ENCODE measurements at regions not wholly inside any gene's neighbourhood (a gene's known extent, or its start where the extent isn't known, plus 50 kb on each side); places are given as distances from the start of the nearest gene placed in this dataset.

- H3K27me3 ChIP-seq (ENCODE audit: low read depth), result no peaks in the 10 kb centered on the region
- ATAC-seq (no peak), DNase-seq (no peak)
- intact Hi-C loops (cut with DNase I), result no loop called here
- H3K4me3 ChIP-seq, result no peak overlapping the region
- no peak overlapping the region for H3K27ac ChIP-seq
- no peaks in the 10 kb centered on the region for H3K9me3 ChIP-seq
- TF ChIP-seq CTCF (IDR thresholded peaks at IDR 0.05), result no peak
- no peaks in the 10 kb centered on the region for H3K4me1 ChIP-seq
- H3K36me3 ChIP-seq, result no peaks in the 10 kb centered on the region
These were observed 186.9 kb downstream of the GPAT3 start for GRCh38 chr4:83722730-83723269.

DNA sequence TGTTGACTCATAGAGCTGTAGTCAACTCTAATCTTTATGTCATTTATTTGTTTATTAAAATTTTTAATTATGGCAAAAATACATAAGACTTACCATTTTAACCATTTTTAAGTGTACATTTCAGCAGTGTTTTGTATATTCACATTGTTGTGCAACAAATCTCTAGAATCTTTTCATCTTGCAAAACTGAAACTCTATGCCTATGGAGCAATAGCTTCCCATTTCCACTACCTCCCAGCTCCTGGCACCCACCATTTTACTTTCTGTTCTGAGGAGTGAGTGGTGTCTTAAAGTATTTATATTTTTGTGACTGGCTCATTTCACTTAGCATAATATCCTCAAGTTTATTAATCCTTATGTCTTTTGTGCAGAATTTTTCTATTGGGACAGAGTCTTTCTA, 181.0 kb downstream of the GPAT3 start:
- intact Hi-C loops (cut with DNase I), result no loop called here
- no peak for ATAC-seq

GRCh38 chr4:83712890-83713289, 177.0 kb downstream of the GPAT3 start:
- DNase-seq, result no peak
- no peak for TF ChIP-seq CTCF (IDR thresholded peaks at IDR 0.05)
- Histone ChIP-seq H3K27ac (no peak overlapping the region), H3K36me3 (no peaks in the 10 kb centered on the region), H3K4me1 (no peaks in the 10 kb centered on the region), H3K4me3 (no peak overlapping the region), H3K9me3 (no peaks in the 10 kb centered on the region), H3K27me3 (ENCODE audit: low read depth) (no peaks in the 10 kb centered on the region)
- intact Hi-C loops (cut with DNase I), result no loop called here
- no peak for ATAC-seq

More for the DNA sequence above, 181.0 kb downstream of the GPAT3 start:
- H3K27ac ChIP-seq, result no peak overlapping the region
- no peak for TF ChIP-seq CTCF (IDR thresholded peaks at IDR 0.05)
- no peaks in the 10 kb centered on the region for H3K27me3 ChIP-seq (ENCODE audit: low read depth)
- no peak for DNase-seq
- H3K4me1 ChIP-seq, result no peaks in the 10 kb centered on the region
- no peaks in the 10 kb centered on the region for H3K9me3 ChIP-seq
- no peaks in the 10 kb centered on the region for H3K36me3 ChIP-seq
- H3K4me3 ChIP-seq, result no peak overlapping the region

DNA sequence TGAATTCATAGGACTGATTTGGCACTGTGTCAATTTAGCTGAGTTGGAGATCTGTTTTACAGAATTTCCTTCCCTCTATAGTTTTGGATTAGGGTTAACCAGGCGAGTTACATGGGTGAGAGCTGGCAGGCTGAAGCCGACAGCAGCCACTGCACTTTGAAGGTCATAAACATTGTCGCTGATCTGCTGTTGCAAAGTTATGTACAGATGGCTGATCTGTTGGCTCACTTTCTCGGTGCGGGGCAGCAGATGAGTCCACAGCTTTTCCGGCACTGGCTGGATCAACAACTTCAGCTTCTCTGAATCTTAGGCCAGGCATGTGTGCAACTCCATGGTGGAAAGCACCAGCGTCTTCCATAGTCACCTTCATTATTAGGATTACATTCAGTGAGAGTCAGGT, 173.7 kb downstream of the GPAT3 start:
- no peak for ATAC-seq
- TF ChIP-seq CTCF (IDR thresholded peaks at IDR 0.05), result no peak
- intact Hi-C loops (cut with DNase I), result no loop called here
- H3K36me3 ChIP-seq, result no peaks in the 10 kb centered on the region
- no peak overlapping the region for H3K4me3 ChIP-seq
- no peaks in the 10 kb centered on the region for H3K9me3 ChIP-seq
- no peaks in the 10 kb centered on the region for H3K27me3 ChIP-seq (ENCODE audit: low read depth)
- no peak for DNase-seq
- no peak overlapping the region for H3K27ac ChIP-seq
- no peaks in the 10 kb centered on the region for H3K4me1 ChIP-seq

DNA sequence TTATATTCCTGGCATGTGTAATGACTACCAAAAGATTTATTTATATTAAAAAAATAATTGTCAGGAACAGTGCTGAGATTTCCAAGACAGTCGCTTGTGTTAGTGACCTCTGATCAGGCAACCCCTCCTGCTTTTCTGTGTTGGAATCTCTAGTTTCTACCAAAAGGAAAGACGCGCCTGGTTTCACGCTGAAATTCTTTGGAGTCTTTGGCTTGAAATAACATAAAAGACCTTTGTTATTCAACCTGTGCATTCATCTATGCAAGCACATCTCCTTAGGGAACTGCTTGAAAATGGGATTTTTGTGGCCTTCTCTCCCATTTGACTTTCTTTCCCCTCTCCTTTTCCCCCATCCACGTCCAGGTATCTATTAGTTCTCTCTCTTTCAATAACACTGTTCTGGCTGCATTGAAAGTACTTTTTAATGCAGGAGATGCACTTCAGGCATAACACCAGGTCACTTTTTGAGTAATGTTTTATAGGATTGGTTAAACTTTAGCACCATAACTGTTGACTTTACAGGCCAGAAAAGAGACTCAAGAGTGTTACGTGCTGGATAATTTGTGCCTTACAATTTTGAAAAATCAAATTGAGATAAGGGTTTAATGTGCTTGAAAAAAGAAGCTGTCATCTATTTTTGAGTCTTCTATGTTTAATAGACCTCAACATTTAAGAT, 172.7 kb downstream of the GPAT3 start:
- Histone ChIP-seq H3K36me3 (no peaks in the 10 kb centered on the region), H3K27me3 (ENCODE audit: low read depth) (no peaks in the 10 kb centered on the region), H3K27ac (no peak overlapping the region), H3K4me1 (no peaks in the 10 kb centered on the region), H3K9me3 (no peaks in the 10 kb centered on the region), H3K4me3 (no peak overlapping the region)
- intact Hi-C loops (cut with DNase I), result no loop called here
- no peak for DNase-seq
- ATAC-seq, result no peak
- no peak for TF ChIP-seq CTCF (IDR thresholded peaks at IDR 0.05)
